Fibroblast of skin of scalp (primary cell): ENCODE measurements at regions not wholly inside any gene's neighbourhood (a gene's known extent, or its start where the extent isn't known, plus 50 kb on each side); places are given as distances from the start of the nearest gene placed in this dataset.
A peak's percentile ranks its signal among the peaks of the same experiment; 100 is the strongest.

Source experiments
- DNase-seq: peaks from one replicate; pipeline ENCODE4 v3.0.0-alpha.2; 2013

- peak; percentile 50 for DNase-seq
These were observed 153.8 kb downstream of the GNAI1 start for GRCh38 chr7:80288175-80289122.

GRCh38 chr7:80287400-80288174 is 153.0 kb downstream of the GNAI1 start:
- DNase-seq, result no peak

- no peak for DNase-seq
These were observed 152.0 kb downstream of the GNAI1 start for GRCh38 chr7:80286611-80287010.

GRCh38 chr7:80284855-80285254 is 150.2 kb downstream of the GNAI1 start:
- DNase-seq, result peak; percentile 67

- DNase-seq, result no peak
These were observed 145.1 kb downstream of the GNAI1 start for GRCh38 chr7:80279760-80280159.

- no peak for DNase-seq
These were observed 144.1 kb downstream of the GNAI1 start for GRCh38 chr7:80278737-80279136.

GRCh38 chr7:80277434-80278427 is 143.1 kb downstream of the GNAI1 start:
- peak; percentile 63 for DNase-seq
